M059J (cell line): ENCODE measurements at regions not wholly inside any gene's neighbourhood (a gene's known extent, or its start where the extent isn't known, plus 50 kb on each side); places are given as distances from the start of the nearest gene placed in this dataset.

ENCODE experiments used
- DNase-seq: peaks from one replicate; pipeline ENCODE4 v3.0.0-alpha.2; 2012; ENCODE audit warnings: low read depth

- DNase-seq = peak; percentile 50
Measured at GRCh38 chr3:54071601-54072000, 50.8 kb upstream of the CACNA2D3 start.

GRCh38 chr3:54069961-54070360 is 52.4 kb upstream of the CACNA2D3 start:
- DNase-seq = no peak

DNA sequence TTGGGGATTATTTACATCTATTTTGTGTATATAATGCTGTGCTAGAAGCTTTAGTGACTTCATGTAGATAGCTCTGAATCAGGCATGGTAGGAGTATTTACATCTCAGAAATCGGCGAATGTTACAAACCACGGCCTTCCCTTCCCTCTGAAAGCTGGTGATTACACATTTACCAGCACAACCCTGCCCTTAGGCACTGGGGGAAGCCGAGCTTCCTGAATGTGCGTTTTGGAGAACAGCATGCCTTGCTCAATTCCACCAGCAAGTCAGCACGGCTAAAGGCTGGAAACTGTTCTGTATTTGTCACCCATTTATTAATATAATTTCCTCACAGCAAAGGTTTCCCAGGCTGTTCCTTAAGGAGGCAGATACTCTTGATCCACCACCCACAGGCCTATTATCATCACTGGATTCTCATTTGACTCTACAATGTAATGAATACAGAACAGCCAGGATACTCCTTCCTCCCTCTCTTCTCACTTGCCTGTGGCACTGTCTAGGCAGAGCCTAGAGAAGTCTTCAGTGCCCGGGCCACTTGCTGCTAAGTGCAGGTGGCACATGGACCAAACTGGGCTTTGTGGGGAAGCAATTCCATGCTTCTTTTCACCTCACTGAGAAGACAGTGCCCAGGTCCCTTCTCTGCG is 55.2 kb upstream of the CACNA2D3 start:
- DNase-seq = peak; percentile 38

DNA sequence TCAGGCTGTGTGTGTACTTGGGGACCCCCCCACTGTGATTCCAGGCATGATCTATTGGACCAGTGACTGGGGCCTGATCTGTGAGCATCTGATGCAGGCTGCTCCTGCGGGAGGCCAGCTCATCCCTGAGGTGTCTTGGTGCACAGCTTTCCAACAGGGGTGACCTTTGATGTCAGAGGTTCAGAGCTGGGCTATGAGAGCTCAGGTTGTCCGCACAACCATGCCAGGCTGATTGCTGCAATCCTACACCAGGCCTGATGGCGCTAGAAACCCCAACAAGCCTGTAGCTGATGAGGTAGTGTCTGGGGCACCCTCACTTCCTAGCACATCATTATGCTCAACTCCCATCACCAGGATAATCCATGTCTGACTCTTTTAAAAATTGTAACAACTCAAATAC is 56.1 kb upstream of the CACNA2D3 start:
- DNase-seq = no peak

GRCh38 chr3:54065586-54065985 is 56.8 kb upstream of the CACNA2D3 start:
- no peak for DNase-seq

GRCh38 chr3:54065140-54065539 is 57.2 kb upstream of the CACNA2D3 start:
- no peak for DNase-seq

- no peak for DNase-seq
Measured at GRCh38 chr3:54064486-54064885, 57.9 kb upstream of the CACNA2D3 start.

DNA sequence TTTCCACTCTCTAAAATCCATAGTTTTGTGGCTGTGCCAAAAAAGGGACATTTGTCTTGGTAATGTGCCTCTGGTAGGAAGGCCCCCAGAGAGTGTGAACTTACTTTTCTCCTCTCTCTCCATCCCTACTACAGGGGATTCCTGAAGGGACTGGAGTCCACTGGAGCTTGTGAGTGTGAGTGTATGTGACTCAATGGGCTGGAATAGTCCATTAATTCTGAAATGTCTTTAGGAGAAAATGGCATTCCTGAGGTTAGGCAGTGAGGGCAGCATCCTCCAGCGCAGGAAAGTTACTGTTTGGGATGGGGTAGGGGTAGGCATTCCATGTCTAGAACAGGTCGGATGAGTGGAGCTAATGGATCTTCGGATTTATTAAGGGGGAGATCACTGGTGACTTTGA is 59.8 kb upstream of the CACNA2D3 start:
- no peak for DNase-seq

DNA sequence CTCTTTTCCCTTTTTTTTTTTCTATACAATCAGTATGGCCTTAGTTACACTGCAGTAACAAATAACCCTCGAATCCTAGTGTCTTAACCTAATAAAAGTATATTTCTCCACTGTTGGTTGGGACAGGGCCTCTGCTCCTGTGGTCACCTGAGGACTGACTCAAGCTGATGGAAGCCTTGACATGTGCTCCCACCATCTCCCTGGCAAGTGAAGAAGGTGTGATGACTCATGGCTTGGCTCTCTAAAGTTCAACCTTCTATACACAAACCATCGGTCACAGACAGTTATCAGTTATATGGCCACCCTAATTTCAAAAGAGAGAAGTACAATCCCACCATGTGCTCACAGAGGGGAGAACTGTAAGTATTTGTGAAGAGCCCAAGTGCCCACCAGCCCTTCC is 65.8 kb upstream of the CACNA2D3 start:
- DNase-seq = peak; percentile 73

DNA sequence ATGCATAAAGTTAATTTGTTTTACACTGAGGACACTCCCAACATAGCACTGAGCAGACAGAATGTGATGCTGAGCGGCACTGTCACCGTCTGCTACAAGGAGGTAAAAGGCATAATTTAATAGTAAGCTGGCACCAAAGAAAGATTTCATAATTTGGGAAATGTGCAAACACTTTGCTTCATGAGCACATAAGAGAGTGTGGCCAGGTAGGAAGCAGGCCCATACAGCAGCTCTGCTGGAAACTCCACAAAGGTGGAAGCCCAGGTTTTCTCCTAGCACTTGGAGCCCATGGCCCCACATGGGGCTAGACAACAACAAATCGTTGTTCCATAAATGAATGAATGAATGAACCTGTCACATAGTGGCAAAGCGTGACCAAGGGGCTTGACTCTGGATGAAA is 68.5 kb upstream of the CACNA2D3 start:
- no peak for DNase-seq

- no peak for DNase-seq
Measured at GRCh38 chr3:54053211-54053610, 69.1 kb upstream of the CACNA2D3 start.

DNA sequence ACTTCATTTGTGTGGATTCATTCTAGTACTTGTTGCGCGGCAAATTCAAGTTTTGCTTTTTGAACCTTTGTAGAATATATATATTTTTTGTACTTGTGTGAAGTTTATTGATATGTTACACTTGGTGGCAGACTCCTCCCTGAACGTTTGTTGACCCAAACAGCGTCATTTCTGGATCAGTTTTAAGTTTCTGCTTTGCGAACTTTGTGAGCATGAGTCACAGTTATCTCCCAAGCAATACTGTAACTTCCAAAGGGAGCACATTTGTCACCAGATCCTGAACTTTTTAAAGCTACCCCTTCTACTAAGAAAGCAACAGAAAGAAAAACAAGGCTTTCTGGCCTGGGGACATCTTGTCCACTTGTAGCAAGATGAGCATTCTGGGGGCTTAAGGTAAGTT is 74.8 kb upstream of the CACNA2D3 start:
- peak; percentile 29 for DNase-seq

GRCh38 chr3:54046641-54047214 is 75.6 kb upstream of the CACNA2D3 start:
- DNase-seq = peak; percentile 81

GRCh38 chr3:54045061-54045815 is 77.1 kb upstream of the CACNA2D3 start:
- DNase-seq = no peak

- no peak for DNase-seq
Measured at GRCh38 chr3:54042259-54042823, 80.0 kb upstream of the CACNA2D3 start.

DNA sequence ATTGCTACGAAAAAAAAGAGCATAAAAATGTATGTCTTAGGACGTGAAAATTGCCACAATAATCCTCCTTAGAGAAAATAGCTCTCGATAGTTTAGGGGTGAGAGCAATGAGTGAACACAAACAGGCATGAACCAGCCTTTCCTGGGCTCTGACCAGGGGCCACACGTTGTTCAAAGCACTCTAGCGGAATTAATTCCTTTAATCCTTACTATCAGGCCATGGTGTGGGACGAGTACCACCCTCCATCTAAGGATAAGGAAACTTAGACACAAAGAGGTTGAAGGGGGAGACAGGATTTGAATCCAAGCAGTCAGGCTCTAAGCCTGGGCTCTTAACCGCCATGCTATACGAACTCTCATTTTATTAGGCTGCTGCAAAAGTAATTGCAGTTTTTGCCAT is 81.9 kb upstream of the CACNA2D3 start:
- DNase-seq = no peak

DNA sequence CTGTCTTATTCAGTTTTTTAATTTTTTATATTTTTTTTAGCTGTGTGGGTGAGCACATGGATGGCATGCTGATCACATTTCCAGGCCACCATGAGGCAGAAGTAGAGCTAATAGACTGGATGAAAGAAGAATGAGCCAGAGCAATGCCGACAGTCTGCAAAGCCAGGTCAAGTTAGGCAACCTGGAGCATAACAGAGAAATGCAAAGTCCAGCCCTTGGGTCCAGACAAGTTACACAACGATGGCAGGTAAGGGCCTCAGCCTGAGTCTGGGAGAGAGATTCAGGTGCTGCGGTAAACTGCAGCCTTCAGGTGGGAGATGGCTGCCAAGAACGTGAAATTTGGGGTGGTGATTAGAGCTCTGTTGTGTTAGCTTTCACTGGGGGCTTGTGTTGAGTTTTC is 84.0 kb upstream of the CACNA2D3 start:
- no peak for DNase-seq

DNA sequence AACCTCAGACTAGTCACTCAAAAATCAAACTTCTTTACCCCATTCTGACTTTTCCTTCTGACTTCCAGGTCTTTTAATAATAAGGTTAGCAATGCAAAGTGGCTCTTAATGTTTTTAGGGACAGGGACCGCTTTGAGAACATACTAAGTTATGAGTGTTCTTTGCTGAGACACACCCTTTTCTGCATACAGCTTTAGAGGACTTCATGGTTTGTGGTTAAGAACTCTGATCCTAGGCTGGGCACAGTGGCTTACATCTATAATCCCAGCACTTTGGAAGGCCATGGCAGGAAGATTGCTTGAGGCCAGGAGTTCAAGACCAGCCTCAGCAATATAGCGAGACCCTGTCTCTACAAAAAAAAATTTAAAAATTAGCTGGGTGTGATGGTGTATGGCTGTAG is 85.8 kb upstream of the CACNA2D3 start:
- no peak for DNase-seq

DNA sequence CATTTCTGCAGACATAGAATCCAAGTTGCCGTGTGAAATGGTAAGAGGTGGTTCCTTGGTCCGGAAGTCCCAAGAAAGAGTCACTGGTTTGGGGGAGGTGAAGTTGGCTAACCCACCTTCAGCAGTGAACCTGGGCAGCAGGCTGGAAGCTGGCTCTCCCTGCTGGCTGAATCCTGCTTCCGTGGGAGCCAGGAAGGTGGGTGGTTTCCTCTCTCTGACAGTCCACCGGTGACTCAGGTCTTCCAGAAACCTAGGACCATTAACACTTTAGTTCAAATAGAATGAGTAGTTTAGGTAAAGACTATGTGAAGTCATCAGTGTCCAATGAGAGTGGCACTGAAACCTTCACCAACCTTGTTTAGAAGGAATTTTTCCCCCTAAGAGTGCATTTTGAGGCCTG is 87.4 kb upstream of the CACNA2D3 start:
- peak; percentile 31 for DNase-seq

GRCh38 chr3:54033761-54034160 is 88.6 kb upstream of the CACNA2D3 start:
- DNase-seq = peak; percentile 41

GRCh38 chr3:54032598-54032997 is 89.8 kb upstream of the CACNA2D3 start:
- DNase-seq = no peak

- DNase-seq = no peak
Measured at GRCh38 chr3:54028372-54028771, 94.0 kb upstream of the CACNA2D3 start.

GRCh38 chr3:54026543-54026942 is 95.8 kb upstream of the CACNA2D3 start:
- no peak for DNase-seq
